Fibroblast of lung (primary cell): ENCODE measurements at regions not wholly inside any gene's neighbourhood (a gene's known extent, or its start where the extent isn't known, plus 50 kb on each side); places are given as distances from the start of the nearest gene placed in this dataset.

Experiments
- DNase-seq, 2 donors: peaks; one replicate each; pipeline versions ENCODE4 v3.0.0 to v3.0.0-alpha.2; 2010; ENCODE audit warnings: low read depth in 2 of 2
- H2AFZ ChIP-seq: 2 replicates; pipeline ENCODE4 v1.5.1; 2012; ENCODE audit warnings: low read length, control low read depth, inconsistent platforms
- H3K27ac ChIP-seq: 2 replicates; pipeline ENCODE4 v1.5.1; 2011; ENCODE audit warnings: low read length, control low read depth; ENCODE audit not compliant: insufficient read depth
- H3K27me3 ChIP-seq: 2 replicates; pipeline ENCODE4 v1.5.1; 2011; ENCODE audit warnings: mild to moderate bottlenecking, low read length; ENCODE audit not compliant: control insufficient read depth, insufficient read depth
- H3K36me3 ChIP-seq: 2 replicates; pipeline ENCODE4 v1.5.1; 2011; ENCODE audit warnings: low read length; ENCODE audit not compliant: control insufficient read depth, insufficient read depth
- H3K4me1 ChIP-seq: 2 replicates; pipeline ENCODE4 v1.5.1; 2011; ENCODE audit warnings: low read length; ENCODE audit not compliant: control insufficient read depth, insufficient read depth; ENCODE audit errors: extremely low read depth
- H3K4me2 ChIP-seq: 2 replicates; pipeline ENCODE4 v1.5.1; 2011; ENCODE audit warnings: low read length, control low read depth; ENCODE audit not compliant: insufficient read depth; ENCODE audit errors: extremely low read depth
- H3K4me3 ChIP-seq, 4 experiments: fragments of 200-600 bp in 1 of 4; sonication (generic) in 1 of 4; replicated peaks in 1 of 4; 2 replicates each; pipeline ENCODE4 v1.5.1; 2011 to 2016; ENCODE audit warnings: low read length in 4 of 4, low read depth in 3 of 4, mild to moderate bottlenecking in 3 of 4, control low read depth in 2 of 4, inconsistent platforms in 1 of 4, mixed read lengths in 1 of 4; ENCODE audit not compliant: insufficient read depth in 1 of 4; ENCODE audit errors: control extremely low read depth in 1 of 4
- H3K79me2 ChIP-seq: 2 replicates; pipeline ENCODE4 v1.5.1; 2012; ENCODE audit warnings: mild to moderate bottlenecking, low read length, inconsistent platforms; ENCODE audit not compliant: control insufficient read depth, insufficient read depth
- H3K9ac ChIP-seq: 2 replicates; pipeline ENCODE4 v1.5.1; 2011; ENCODE audit warnings: mild to moderate bottlenecking, low read length, control low read depth; ENCODE audit not compliant: insufficient read depth
- H3K9me3 ChIP-seq: 2 replicates; pipeline ENCODE4 v1.5.1; 2012; ENCODE audit warnings: low read depth, low read length; ENCODE audit not compliant: control insufficient read depth, insufficient read depth
- H4K20me1 ChIP-seq: 2 replicates; pipeline ENCODE4 v1.5.1; 2011; ENCODE audit warnings: low read length; ENCODE audit not compliant: control insufficient read depth, insufficient read depth; ENCODE audit errors: extremely low read depth
- CTCF ChIP-seq, 2 donors: IDR thresholded peaks in 1 of 2; conservative IDR thresholded peaks in 1 of 2; 1 replicate in 1 of 2; 2 replicates in 1 of 2; pipeline ENCODE4 v1.5.1; 2011 to 2012; ENCODE audit warnings: low read length in 2 of 2, control low read depth in 1 of 2, inconsistent platforms in 1 of 2, low read depth in 1 of 2, mild to moderate bottlenecking in 1 of 2
- EZH2 ChIP-seq: IDR thresholded peaks from 2 replicates; pipeline ENCODE4 v1.5.1; 2012; ENCODE audit warnings: low read length, control low read depth, mild to moderate bottlenecking; ENCODE audit errors: missing control alignments

- Histone ChIP-seq H3K4me2 (no peak overlapping the region), H3K9me3 (no peaks in the 10 kb centered on the region), H3K27ac (no peak overlapping the region), H3K36me3 (no peaks in the 10 kb centered on the region), H3K4me1 (no peaks in the 10 kb centered on the region), H2AFZ (no peak overlapping the region), H3K27me3 (no peaks in the 10 kb centered on the region), H3K9ac (no peak overlapping the region), H3K4me3 (no peak overlapping the region), H3K79me2 (no peaks in the 10 kb centered on the region), H4K20me1 (no peaks in the 10 kb centered on the region)
- DNase-seq: peak in 1 of 2 donors; percentile 70
- TF ChIP-seq CTCF (conservative IDR thresholded peaks at IDR 0.05 in 1 of 2, IDR thresholded peaks at IDR 0.05 in 1 of 2; ENCODE audit: low read depth in 1 of 2, low read length in 2 of 2): no peak
- no peak for TF ChIP-seq EZH2
These were observed 140.1 kb downstream of the BTC start for GRCh38 chr4:74654230-74654681.

- H3K79me2 ChIP-seq: no peaks in the 10 kb centered on the region
These were observed 137.7 kb downstream of the BTC start for GRCh38 chr4:74656596-74656995.

GRCh38 chr4:74658116-74658515 is 136.2 kb downstream of the BTC start:
- Histone ChIP-seq H3K4me2 (no peak overlapping the region), H3K27ac (no peak overlapping the region), H3K27me3 (no peaks in the 10 kb centered on the region), H3K9me3 (no peaks in the 10 kb centered on the region), H4K20me1 (no peaks in the 10 kb centered on the region), H3K4me3 (no peak overlapping the region), H3K4me1 (peaks cover 3% of the 10 kb centered on the region), H3K36me3 (no peaks in the 10 kb centered on the region), H3K9ac (no peak overlapping the region), H2AFZ (no peak overlapping the region), H3K79me2 (no peaks in the 10 kb centered on the region)
- TF ChIP-seq EZH2 (no peak), CTCF (conservative IDR thresholded peaks at IDR 0.05 in 1 of 2, IDR thresholded peaks at IDR 0.05 in 1 of 2; ENCODE audit: low read depth in 1 of 2, low read length in 2 of 2) (no peak)
- no peak for DNase-seq

More at GRCh38 chr4:74656596-74656995, 137.7 kb downstream of the BTC start:
- H3K4me1 ChIP-seq: peaks cover 3% of the 10 kb centered on the region
- H4K20me1 ChIP-seq: no peaks in the 10 kb centered on the region
- no peak overlapping the region for H3K27ac ChIP-seq
- H3K4me3 ChIP-seq: no peak overlapping the region
- no peak overlapping the region for H2AFZ ChIP-seq
- no peaks in the 10 kb centered on the region for H3K27me3 ChIP-seq
- no peak for DNase-seq
- H3K9ac ChIP-seq: no peak overlapping the region
- H3K36me3 ChIP-seq: no peaks in the 10 kb centered on the region
- H3K4me2 ChIP-seq: no peak overlapping the region
- no peaks in the 10 kb centered on the region for H3K9me3 ChIP-seq
- TF ChIP-seq CTCF (conservative IDR thresholded peaks at IDR 0.05 in 1 of 2, IDR thresholded peaks at IDR 0.05 in 1 of 2; ENCODE audit: low read depth in 1 of 2, low read length in 2 of 2): no peak
- TF ChIP-seq EZH2: no peak
